Nephron (organoid): ENCODE measurements at regions not wholly inside any gene's neighbourhood (a gene's known extent, or its start where the extent isn't known, plus 50 kb on each side); places are given as distances from the start of the nearest gene placed in this dataset.

Experiments used
- H3K27ac Mint-ChIP-seq, 3 experiments: 2 replicates each; pipeline ENCODE4 v1.8.0; 2020; ENCODE audit warnings: mixed read lengths in 3 of 3, mild to moderate bottlenecking in 2 of 3, moderate library complexity in 1 of 3
- H3K27me3 Mint-ChIP-seq: 2 replicates; pipeline ENCODE4 v1.8.0; 2021; ENCODE audit warnings: low read depth, mild to moderate bottlenecking, moderate library complexity, mixed read lengths
- H3K36me3 Mint-ChIP-seq: 2 replicates; pipeline ENCODE4 v1.8.0; 2020; ENCODE audit warnings: low read depth, mixed read lengths
- H3K4me1 Mint-ChIP-seq: 2 replicates; pipeline ENCODE4 v1.8.0; 2020; ENCODE audit warnings: mixed read lengths
- H3K4me3 Mint-ChIP-seq, 3 experiments: 2 replicates each; pipeline ENCODE4 v1.8.0; 2020; ENCODE audit warnings: mild to moderate bottlenecking in 3 of 3, mixed read lengths in 3 of 3, moderate library complexity in 2 of 3
- H3K9me3 Mint-ChIP-seq: 2 replicates; pipeline ENCODE4 v1.8.0; 2020; ENCODE audit warnings: mixed read lengths
- TF ChIP-seq, protein P1 (sequence below), 3 experiments: fragments of 200-600 bp; sonication (generic); IDR thresholded peaks; one replicate each; pipeline ENCODE4 v1.5.0; 2021; ENCODE audit warnings: antibody characterized with exemption in 3 of 3; ENCODE audit not compliant: unreplicated experiment in 3 of 3

- no peaks in the 10 kb centered on the region for H3K36me3 Mint-ChIP-seq
- TF ChIP-seq, protein P1, sequence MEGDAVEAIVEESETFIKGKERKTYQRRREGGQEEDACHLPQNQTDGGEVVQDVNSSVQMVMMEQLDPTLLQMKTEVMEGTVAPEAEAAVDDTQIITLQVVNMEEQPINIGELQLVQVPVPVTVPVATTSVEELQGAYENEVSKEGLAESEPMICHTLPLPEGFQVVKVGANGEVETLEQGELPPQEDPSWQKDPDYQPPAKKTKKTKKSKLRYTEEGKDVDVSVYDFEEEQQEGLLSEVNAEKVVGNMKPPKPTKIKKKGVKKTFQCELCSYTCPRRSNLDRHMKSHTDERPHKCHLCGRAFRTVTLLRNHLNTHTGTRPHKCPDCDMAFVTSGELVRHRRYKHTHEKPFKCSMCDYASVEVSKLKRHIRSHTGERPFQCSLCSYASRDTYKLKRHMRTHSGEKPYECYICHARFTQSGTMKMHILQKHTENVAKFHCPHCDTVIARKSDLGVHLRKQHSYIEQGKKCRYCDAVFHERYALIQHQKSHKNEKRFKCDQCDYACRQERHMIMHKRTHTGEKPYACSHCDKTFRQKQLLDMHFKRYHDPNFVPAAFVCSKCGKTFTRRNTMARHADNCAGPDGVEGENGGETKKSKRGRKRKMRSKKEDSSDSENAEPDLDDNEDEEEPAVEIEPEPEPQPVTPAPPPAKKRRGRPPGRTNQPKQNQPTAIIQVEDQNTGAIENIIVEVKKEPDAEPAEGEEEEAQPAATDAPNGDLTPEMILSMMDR (IDR thresholded peaks at IDR 0.05; ENCODE audit: unreplicated experiment in 3 of 3), result no peak
- no peaks in the 10 kb centered on the region for H3K9me3 Mint-ChIP-seq
- H3K4me3 Mint-ChIP-seq, result no peak overlapping the region
- H3K27me3 Mint-ChIP-seq, result peaks cover 86% of the 10 kb centered on the region
- H3K27ac Mint-ChIP-seq, result no peak overlapping the region
- peaks cover 5% of the 10 kb centered on the region for H3K4me1 Mint-ChIP-seq
These were observed 167.8 kb downstream of the IRF8 start for GRCh38 chr16:86066811-86067210.

DNA sequence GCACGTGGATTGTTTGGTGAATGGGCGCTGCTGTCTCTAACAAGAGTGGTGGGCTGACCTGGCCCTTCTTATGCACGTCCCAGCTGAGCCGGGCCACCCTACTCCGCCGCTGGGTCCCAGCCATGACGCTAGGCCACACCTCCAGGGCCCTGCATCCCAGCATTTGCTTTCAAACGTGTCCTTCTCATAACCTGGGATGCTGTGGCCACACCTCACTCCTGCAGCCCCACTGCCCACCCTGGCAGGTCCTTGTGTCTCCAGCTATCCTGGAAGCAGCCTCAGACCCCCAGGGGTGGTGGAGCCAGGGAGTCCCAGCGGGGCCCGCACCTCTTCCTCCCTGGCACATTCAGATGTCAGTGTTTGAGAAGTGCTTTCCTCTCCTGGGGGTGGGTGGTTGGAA lies 168.6 kb downstream of the IRF8 start:
- no peaks in the 10 kb centered on the region for H3K4me1 Mint-ChIP-seq
- TF ChIP-seq, protein P1 (IDR thresholded peaks at IDR 0.05; ENCODE audit: unreplicated experiment in 3 of 3), result no peak
- H3K36me3 Mint-ChIP-seq, result no peaks in the 10 kb centered on the region

GRCh38 chr16:86067936-86068335 lies 169.0 kb downstream of the IRF8 start:
- Mint-ChIP-seq H3K36me3 (no peaks in the 10 kb centered on the region), H3K27ac (no peak overlapping the region), H3K27me3 (peaks cover 87% of the 10 kb centered on the region), H3K4me3 (no peak overlapping the region), H3K4me1 (peaks cover 4% of the 10 kb centered on the region), H3K9me3 (no peaks in the 10 kb centered on the region)
- TF ChIP-seq, protein P1 (IDR thresholded peaks at IDR 0.05; ENCODE audit: unreplicated experiment in 3 of 3), result no peak

More for the DNA sequence above, 168.6 kb downstream of the IRF8 start:
- H3K4me3 Mint-ChIP-seq, result no peak overlapping the region
- no peak overlapping the region for H3K27ac Mint-ChIP-seq
- no peaks in the 10 kb centered on the region for H3K9me3 Mint-ChIP-seq
- peaks cover 86% of the 10 kb centered on the region for H3K27me3 Mint-ChIP-seq

- Mint-ChIP-seq H3K36me3 (no peaks in the 10 kb centered on the region), H3K4me3 (no peak overlapping the region), H3K4me1 (peaks cover 5% of the 10 kb centered on the region), H3K27me3 (peaks cover 91% of the 10 kb centered on the region), H3K27ac (no peak overlapping the region), H3K9me3 (no peaks in the 10 kb centered on the region)
- TF ChIP-seq, protein P1 (IDR thresholded peaks at IDR 0.05; ENCODE audit: unreplicated experiment in 3 of 3), result no peak
These were observed 169.8 kb downstream of the IRF8 start for GRCh38 chr16:86068722-86069121.

DNA sequence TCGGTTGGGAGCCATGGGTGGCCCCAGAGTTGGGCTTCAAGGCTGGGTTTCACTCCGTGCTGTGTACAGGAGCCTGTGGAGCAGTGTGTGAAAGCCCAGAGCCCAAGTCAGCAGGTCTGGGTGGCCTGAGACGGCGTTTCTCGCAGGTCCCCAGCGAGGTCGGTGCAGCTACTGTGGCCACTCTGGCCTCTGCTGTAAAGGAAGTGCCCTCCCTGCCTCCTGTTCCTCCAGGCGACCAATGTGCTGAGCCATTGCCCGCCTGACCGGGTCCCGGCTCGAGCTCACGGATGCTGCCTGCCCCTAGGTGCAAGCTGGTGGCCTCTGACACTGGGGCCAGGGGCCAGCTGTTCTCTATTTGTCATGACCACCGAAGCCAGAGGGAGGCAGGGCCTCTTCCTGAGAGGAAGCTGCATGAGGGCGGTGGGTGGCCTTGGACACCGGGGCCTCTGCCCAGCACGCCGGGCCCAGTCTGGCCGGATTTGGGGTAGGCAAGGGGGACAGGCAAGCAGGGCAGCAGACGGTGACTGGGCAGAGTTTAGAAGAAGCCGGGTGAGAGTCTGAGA lies 170.9 kb downstream of the IRF8 start:
- TF ChIP-seq, protein P1 (IDR thresholded peaks at IDR 0.05; ENCODE audit: unreplicated experiment in 3 of 3), result no peak
- Mint-ChIP-seq H3K27me3 (peaks cover 92% of the 10 kb centered on the region), H3K9me3 (no peaks in the 10 kb centered on the region), H3K36me3 (no peaks in the 10 kb centered on the region), H3K4me3 (no peak overlapping the region), H3K4me1 (peaks cover 10% of the 10 kb centered on the region), H3K27ac (no peak overlapping the region)

DNA sequence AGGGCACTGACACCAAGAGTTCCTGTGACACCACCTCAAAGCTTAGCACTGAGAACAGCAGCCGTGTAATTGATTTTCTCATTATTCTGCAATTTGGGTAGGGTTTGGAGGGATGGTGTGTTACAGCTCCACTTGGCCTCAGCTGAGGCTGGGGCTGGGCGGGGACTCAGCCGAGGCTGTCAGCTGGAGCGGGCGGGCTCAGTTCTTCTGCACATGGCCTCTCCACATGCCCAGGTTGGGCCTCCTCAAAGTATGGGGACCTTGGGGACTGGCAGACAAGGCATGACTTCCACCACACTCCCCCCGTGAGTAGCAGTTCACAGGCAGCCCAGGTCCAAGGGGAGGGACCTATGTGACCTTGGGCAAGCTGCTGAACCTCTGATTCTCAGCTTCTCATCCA lies 171.5 kb downstream of the IRF8 start:
- TF ChIP-seq, protein P1 (IDR thresholded peaks at IDR 0.05; ENCODE audit: unreplicated experiment in 3 of 3), result no peak
- no peak overlapping the region for H3K27ac Mint-ChIP-seq
- no peak overlapping the region for H3K4me3 Mint-ChIP-seq
- H3K36me3 Mint-ChIP-seq, result no peaks in the 10 kb centered on the region
- peaks cover under 1% of the 10 kb centered on the region for H3K9me3 Mint-ChIP-seq
- peaks cover 13% of the 10 kb centered on the region for H3K4me1 Mint-ChIP-seq
- H3K27me3 Mint-ChIP-seq, result peaks cover 92% of the 10 kb centered on the region
